ENCODE measurements at regions not wholly inside any gene's neighbourhood (a gene's known extent, or its start where the extent isn't known, plus 50 kb on each side); places are given as distances from the start of the nearest gene placed in this dataset.

DNA sequence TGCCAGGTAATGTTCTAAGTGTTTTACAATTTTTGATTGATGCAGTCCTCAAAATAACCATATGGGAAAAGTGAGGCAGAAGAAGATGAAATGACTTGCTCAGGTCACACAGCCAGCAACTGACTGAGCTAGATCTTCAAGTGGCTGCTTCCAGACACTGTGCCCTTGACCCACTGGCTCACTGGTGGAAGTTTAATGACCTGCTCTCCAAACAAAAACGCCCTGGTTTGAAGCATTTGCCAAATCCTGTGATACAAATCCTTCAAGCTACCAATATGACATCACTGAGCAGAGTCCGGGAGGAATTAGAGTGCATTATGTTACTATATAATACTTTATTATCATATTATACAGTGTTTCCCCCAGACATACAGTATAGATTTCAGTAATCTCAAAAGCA, 459.4 kb downstream of the GADD45G start:
- TF ChIP-seq, protein P1, sequence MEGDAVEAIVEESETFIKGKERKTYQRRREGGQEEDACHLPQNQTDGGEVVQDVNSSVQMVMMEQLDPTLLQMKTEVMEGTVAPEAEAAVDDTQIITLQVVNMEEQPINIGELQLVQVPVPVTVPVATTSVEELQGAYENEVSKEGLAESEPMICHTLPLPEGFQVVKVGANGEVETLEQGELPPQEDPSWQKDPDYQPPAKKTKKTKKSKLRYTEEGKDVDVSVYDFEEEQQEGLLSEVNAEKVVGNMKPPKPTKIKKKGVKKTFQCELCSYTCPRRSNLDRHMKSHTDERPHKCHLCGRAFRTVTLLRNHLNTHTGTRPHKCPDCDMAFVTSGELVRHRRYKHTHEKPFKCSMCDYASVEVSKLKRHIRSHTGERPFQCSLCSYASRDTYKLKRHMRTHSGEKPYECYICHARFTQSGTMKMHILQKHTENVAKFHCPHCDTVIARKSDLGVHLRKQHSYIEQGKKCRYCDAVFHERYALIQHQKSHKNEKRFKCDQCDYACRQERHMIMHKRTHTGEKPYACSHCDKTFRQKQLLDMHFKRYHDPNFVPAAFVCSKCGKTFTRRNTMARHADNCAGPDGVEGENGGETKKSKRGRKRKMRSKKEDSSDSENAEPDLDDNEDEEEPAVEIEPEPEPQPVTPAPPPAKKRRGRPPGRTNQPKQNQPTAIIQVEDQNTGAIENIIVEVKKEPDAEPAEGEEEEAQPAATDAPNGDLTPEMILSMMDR (IDR thresholded peaks at IDR 0.05; ENCODE audit: insufficient read depth, low read depth, low read length, missing control alignments), result no peak
- H3K4me3 ChIP-seq (ENCODE audit: low read depth, low read length), result no peak overlapping the region
- no peak for DNase-seq (ENCODE audit: low read depth)

DNA sequence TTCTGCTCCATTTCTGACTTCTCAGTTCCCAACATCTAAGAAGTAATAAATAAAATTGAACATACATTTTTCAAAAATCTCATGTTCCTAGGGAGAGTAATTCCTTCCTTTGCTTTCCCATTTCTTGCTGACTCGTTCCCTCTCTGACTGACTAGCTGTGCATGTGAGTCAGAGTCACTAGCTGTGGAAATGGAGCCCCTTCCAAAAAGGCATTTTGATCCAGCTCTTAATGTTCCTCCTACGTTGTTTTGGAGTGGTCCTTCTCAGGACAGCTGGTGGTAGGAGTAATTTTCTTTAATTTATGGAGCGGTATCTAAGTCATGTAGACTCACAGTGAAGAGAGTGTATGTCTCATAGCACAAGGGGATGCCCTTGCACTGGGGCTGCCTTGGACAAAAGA, 460.2 kb downstream of the GADD45G start:
- H3K4me3 ChIP-seq (ENCODE audit: low read depth, low read length), result no peak overlapping the region
- DNase-seq (ENCODE audit: low read depth), result no peak
- TF ChIP-seq, protein P1 (IDR thresholded peaks at IDR 0.05; ENCODE audit: insufficient read depth, low read depth, low read length, missing control alignments), result no peak

DNA sequence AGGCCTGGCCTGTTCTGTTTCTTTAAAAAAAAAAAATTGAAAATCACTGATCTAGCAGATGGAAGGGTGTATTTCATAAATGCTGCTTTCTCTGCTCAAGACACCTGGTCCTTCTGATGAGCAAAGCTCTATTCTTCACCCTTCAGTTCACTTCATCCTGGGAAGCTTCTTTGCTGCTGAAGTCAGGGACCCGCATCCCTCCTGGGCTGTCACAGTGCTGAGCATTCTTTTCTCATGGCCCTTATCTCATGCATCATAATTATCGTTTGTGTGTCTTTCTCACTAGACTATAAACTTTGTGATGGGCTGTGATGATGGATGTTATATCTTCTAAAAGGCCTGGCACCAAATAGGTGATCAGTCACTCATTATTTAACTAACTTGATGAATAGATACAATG, 461.0 kb downstream of the GADD45G start:
- H3K4me3 ChIP-seq (ENCODE audit: low read depth, low read length), result no peak overlapping the region
- TF ChIP-seq, protein P1 (IDR thresholded peaks at IDR 0.05; ENCODE audit: insufficient read depth, low read depth, low read length, missing control alignments), result no peak
- DNase-seq (ENCODE audit: low read depth), result no peak

DNA sequence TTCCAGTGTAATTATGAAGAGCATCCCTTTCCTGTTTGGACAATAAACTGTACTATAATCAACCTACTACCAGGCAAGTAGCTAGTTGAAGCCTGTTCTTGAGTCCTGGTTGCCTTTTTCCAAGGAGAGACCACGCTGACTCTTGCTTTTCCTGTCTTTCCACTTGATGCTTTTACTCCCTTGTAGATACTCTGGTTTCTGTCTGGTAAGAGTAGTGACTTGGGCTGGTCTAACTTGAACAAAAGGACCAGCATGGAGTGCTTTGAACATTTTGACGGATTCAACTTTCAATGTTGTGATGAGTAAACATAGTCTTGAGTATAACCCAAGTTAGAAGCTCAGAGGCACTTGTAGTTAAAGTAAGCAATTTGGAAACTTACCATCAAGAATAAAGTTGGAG, 464.3 kb downstream of the GADD45G start:
- DNase-seq (ENCODE audit: low read depth), result no peak
- TF ChIP-seq, protein P1 (IDR thresholded peaks at IDR 0.05; ENCODE audit: insufficient read depth, low read depth, low read length, missing control alignments), result no peak
- no peak overlapping the region for H3K4me3 ChIP-seq (ENCODE audit: low read depth, low read length)

DNA sequence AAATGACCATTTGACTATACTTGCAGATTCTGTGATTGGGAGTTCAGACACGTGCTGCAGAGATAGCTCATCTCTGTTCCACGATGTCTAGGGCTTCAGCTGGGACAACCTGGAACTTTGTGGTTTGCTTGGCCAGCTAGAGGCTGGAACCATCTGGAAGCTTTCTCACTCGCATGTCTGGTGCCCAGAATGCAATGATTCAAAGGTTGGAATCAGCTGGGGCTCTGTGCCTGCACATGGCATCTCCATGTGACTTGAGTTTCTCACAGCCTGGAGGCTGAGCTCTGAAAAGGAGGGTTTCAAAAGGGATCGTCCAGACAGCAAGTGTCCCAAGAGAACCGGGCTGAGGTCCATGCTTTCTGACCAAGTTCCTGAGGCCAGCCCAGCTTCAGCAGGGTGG, 465.2 kb downstream of the GADD45G start:
- TF ChIP-seq, protein P1 (IDR thresholded peaks at IDR 0.05; ENCODE audit: insufficient read depth, low read depth, low read length, missing control alignments), result no peak
- H3K4me3 ChIP-seq (ENCODE audit: low read depth, low read length), result no peak overlapping the region
- DNase-seq (ENCODE audit: low read depth), result no peak

DNA sequence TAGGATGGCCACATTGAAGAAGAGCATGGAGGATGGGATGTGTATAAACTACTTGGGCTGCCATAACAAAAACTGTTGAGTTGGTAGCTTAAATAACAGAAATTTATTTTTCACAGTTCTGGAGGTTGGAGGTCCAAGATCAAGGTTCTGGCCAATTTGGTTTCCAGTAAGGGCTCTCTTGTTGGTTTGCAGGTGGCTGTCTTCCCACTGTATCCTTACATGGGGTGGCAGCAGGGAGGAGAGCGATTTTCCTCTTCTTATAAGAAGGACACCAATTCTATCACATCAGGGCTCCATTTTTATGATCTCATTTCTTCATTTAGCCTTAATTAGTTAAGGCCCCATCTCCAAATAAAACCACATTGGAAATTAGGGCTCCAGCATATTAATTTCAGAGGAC, 465.7 kb downstream of the GADD45G start:
- no peak for DNase-seq (ENCODE audit: low read depth)
- H3K4me3 ChIP-seq (ENCODE audit: low read depth, low read length), result no peak overlapping the region
- TF ChIP-seq, protein P1 (IDR thresholded peaks at IDR 0.05; ENCODE audit: insufficient read depth, low read depth, low read length, missing control alignments), result no peak

DNA sequence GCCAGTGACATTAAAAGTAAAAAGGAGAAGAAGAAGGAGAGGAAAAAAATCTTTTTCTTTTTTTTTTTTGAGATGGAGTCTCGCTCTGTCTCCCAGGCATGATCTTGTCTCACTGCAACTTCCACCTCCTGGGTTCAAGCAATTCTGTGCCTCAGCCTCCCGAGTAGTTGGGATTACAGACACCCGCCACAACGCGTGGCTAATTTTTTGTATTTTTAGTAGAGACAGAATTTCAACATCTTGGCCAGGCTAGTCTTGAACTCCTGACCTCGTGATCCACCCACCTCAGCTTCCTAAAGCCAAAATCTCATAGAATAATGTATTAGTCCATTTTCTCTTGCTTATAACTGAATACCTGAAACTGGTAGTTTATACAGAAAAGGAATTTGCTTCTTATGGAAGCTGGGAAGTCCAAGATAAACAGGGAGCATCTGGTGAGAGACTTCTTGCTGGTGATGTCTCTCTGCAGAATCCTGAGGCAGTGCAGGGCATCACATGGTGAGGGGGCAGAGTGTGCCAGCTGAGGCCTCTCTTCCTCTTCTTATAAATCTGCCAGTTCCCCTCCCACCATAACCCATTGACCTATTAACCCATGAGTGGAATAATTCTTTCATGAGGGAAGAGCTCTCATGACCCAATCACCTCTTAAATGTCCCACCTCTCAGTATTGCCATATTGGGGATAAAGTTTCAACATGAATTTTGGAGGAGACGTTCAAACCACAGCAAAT, 466.3 kb downstream of the GADD45G start:
- H3K4me3 ChIP-seq (ENCODE audit: low read depth, low read length), result no peak overlapping the region
- no peak for DNase-seq (ENCODE audit: low read depth)
- TF ChIP-seq, protein P1 (IDR thresholded peaks at IDR 0.05; ENCODE audit: insufficient read depth, low read depth, low read length, missing control alignments), result no peak

Data from GM12865 (cell line).